ENCODE measurements at regions not wholly inside any gene's neighbourhood (a gene's known extent, or its start where the extent isn't known, plus 50 kb on each side); places are given as distances from the start of the nearest gene placed in this dataset.

DNA sequence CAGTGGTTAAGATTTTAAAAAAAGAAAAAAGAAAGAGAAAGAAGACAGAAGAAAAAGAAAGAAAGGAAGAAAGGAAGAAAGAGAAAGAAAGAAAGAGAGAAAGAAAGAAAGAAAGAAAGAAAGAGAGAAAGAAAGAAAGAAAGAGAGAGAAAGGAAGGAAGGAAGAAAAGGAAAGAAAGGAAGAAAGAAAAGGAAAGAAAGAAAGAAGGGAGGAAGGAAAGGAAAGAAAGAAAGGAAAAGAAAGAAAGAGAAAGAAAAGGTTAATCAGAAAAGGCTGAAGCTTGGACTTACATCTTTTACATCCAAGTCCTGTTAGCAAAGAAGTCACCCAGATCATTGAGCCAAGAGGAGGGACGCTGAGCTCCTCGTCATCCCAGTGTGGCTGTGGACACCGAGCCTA lies 70.0 kb downstream of the IRX2 start:
- Histone ChIP-seq H3K4me3 (ENCODE audit: low read length) (no peak overlapping the region), H3K27me3 (ENCODE audit: control insufficient read depth, insufficient read depth, low read length) (peaks cover 2% of the 10 kb centered on the region), H3K9me3 (replicated peaks; ENCODE audit: control insufficient read depth, low read depth, low read length) (no peaks in the 10 kb centered on the region), H3K27ac (ENCODE audit: low read length) (no peak overlapping the region), H3K36me3 (ENCODE audit: control insufficient read depth, insufficient read depth, low read length) (no peaks in the 10 kb centered on the region), H3K4me1 (ENCODE audit: control insufficient read depth, insufficient read depth, low read length) (no peaks in the 10 kb centered on the region)
- 84% methylated on average over 3 of the region's 3 CpGs for WGBS (ENCODE audit: insufficient coverage)
- DNase-seq: no peak

- Histone ChIP-seq H3K27me3 (ENCODE audit: control insufficient read depth, insufficient read depth, low read length) (peaks cover 2% of the 10 kb centered on the region), H3K9me3 (replicated peaks; ENCODE audit: control insufficient read depth, low read depth, low read length) (no peaks in the 10 kb centered on the region), H3K4me3 (ENCODE audit: low read length) (no peak overlapping the region), H3K4me1 (ENCODE audit: control insufficient read depth, insufficient read depth, low read length) (no peaks in the 10 kb centered on the region), H3K36me3 (ENCODE audit: control insufficient read depth, insufficient read depth, low read length) (no peaks in the 10 kb centered on the region), H3K27ac (ENCODE audit: low read length) (no peak overlapping the region)
- 88% methylated on average over 1 of the region's 2 CpGs for WGBS (ENCODE audit: insufficient coverage)
- DNase-seq: no peak
Observed at GRCh38 chr5:2680979-2681378, 70.5 kb downstream of the IRX2 start.

DNA sequence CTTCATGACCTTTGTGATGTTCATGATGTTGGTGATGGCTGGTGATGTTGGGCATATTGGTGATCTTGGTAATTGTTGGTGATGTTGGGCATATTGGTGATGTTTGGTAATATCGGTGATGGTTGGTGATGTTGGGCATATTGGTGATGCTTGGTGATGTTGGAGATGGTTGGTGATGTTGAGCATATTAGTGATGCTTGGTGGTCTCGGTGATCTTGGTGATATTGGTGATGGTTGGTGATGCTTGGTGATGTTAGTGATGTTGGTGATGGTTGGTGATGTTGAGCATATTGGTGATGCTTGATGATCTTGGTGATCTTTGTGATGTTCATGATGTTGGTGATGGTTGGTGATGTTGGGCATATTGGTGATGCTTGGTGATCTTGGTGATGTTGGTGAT lies 73.8 kb downstream of the IRX2 start:
- H3K27me3 ChIP-seq (ENCODE audit: control insufficient read depth, insufficient read depth, low read length): no peaks in the 10 kb centered on the region
- WGBS (ENCODE audit: insufficient coverage): 92% methylated on average over 2 of the region's 2 CpGs

GRCh38 chr5:2675548-2675947 lies 75.9 kb downstream of the IRX2 start:
- no peaks in the 10 kb centered on the region for H3K9me3 ChIP-seq (replicated peaks; ENCODE audit: control insufficient read depth, low read depth, low read length)
- 78% methylated on average over 7 of the region's 7 CpGs for WGBS (ENCODE audit: insufficient coverage)
- no peak overlapping the region for H3K27ac ChIP-seq (ENCODE audit: low read length)
- no peaks in the 10 kb centered on the region for H3K36me3 ChIP-seq (ENCODE audit: control insufficient read depth, insufficient read depth, low read length)
- H3K27me3 ChIP-seq (ENCODE audit: control insufficient read depth, insufficient read depth, low read length): no peaks in the 10 kb centered on the region
- H3K4me3 ChIP-seq (ENCODE audit: low read length): no peak overlapping the region
- no peaks in the 10 kb centered on the region for H3K4me1 ChIP-seq (ENCODE audit: control insufficient read depth, insufficient read depth, low read length)
- DNase-seq: no peak

More for the DNA sequence above, 73.8 kb downstream of the IRX2 start:
- Histone ChIP-seq H3K4me3 (ENCODE audit: low read length) (no peak overlapping the region), H3K9me3 (replicated peaks; ENCODE audit: control insufficient read depth, low read depth, low read length) (no peaks in the 10 kb centered on the region), H3K4me1 (ENCODE audit: control insufficient read depth, insufficient read depth, low read length) (no peaks in the 10 kb centered on the region), H3K36me3 (ENCODE audit: control insufficient read depth, insufficient read depth, low read length) (no peaks in the 10 kb centered on the region), H3K27ac (ENCODE audit: low read length) (no peak overlapping the region)
- no peak for DNase-seq

GRCh38 chr5:2674456-2674855 lies 77.0 kb downstream of the IRX2 start:
- Histone ChIP-seq H3K4me1 (ENCODE audit: control insufficient read depth, insufficient read depth, low read length) (no peaks in the 10 kb centered on the region), H3K27me3 (ENCODE audit: control insufficient read depth, insufficient read depth, low read length) (no peaks in the 10 kb centered on the region), H3K4me3 (ENCODE audit: low read length) (no peak overlapping the region), H3K36me3 (ENCODE audit: control insufficient read depth, insufficient read depth, low read length) (no peaks in the 10 kb centered on the region), H3K9me3 (replicated peaks; ENCODE audit: control insufficient read depth, low read depth, low read length) (no peaks in the 10 kb centered on the region), H3K27ac (ENCODE audit: low read length) (no peak overlapping the region)
- WGBS (ENCODE audit: insufficient coverage): no CpG with 5 or more reads among the region's 3 CpGs
- DNase-seq: no peak

GRCh38 chr5:2670940-2671339 lies 80.5 kb downstream of the IRX2 start:
- Histone ChIP-seq H3K4me3 (ENCODE audit: low read length) (no peak overlapping the region), H3K27ac (ENCODE audit: low read length) (no peak overlapping the region), H3K4me1 (ENCODE audit: control insufficient read depth, insufficient read depth, low read length) (no peaks in the 10 kb centered on the region), H3K36me3 (ENCODE audit: control insufficient read depth, insufficient read depth, low read length) (no peaks in the 10 kb centered on the region), H3K27me3 (ENCODE audit: control insufficient read depth, insufficient read depth, low read length) (peaks cover 2% of the 10 kb centered on the region), H3K9me3 (replicated peaks; ENCODE audit: control insufficient read depth, low read depth, low read length) (no peaks in the 10 kb centered on the region)
- DNase-seq: no peak
- WGBS (ENCODE audit: insufficient coverage): 69% methylated on average over 6 of the region's 14 CpGs

DNA sequence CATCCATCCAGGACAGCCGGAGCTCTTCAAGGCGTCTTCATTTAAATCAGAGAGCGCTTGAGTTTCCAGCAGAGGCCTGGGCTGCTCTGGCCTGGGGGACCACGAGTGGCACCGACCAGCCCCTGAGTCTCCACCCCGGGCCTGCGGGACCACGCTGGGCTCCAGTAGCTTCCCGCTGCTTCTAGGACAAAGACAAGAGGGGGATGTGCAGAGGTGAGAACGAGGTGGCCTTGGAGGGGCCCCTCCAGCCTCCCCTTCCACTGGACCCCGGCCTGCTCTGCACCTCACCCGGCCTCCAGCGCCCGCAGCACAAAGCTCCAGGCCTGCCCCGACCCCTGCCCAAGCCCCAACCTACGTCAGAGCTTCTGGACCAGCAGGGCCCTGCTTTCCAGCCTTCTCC lies 81.6 kb downstream of the IRX2 start:
- DNase-seq: no peak
- Histone ChIP-seq H3K36me3 (ENCODE audit: control insufficient read depth, insufficient read depth, low read length) (no peaks in the 10 kb centered on the region), H3K4me1 (ENCODE audit: control insufficient read depth, insufficient read depth, low read length) (no peaks in the 10 kb centered on the region), H3K27me3 (ENCODE audit: control insufficient read depth, insufficient read depth, low read length) (peaks cover 2% of the 10 kb centered on the region), H3K9me3 (replicated peaks; ENCODE audit: control insufficient read depth, low read depth, low read length) (no peaks in the 10 kb centered on the region), H3K27ac (ENCODE audit: low read length) (no peak overlapping the region), H3K4me3 (ENCODE audit: low read length) (no peak overlapping the region)
- 82% methylated on average over 10 of the region's 16 CpGs for WGBS (ENCODE audit: insufficient coverage)

DNA sequence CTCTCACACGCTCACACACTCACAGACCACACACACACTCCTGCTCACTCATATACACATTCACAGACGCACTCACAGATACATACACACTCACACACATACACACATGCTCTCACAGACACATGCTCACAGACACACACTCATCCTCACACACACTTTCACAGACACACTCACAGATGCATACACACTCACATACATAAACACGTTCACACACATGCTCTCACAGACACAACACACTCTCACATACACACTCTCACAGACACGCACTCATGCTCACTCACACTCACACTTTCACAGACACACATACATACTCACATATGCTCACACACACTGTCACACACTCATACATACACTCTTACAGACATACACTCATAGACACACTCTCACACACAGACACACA lies 82.2 kb downstream of the IRX2 start:
- DNase-seq: no peak
- Histone ChIP-seq H3K27me3 (ENCODE audit: control insufficient read depth, insufficient read depth, low read length) (peaks cover 2% of the 10 kb centered on the region), H3K4me3 (ENCODE audit: low read length) (no peak overlapping the region), H3K27ac (ENCODE audit: low read length) (no peak overlapping the region), H3K4me1 (ENCODE audit: control insufficient read depth, insufficient read depth, low read length) (no peaks in the 10 kb centered on the region), H3K36me3 (ENCODE audit: control insufficient read depth, insufficient read depth, low read length) (no peaks in the 10 kb centered on the region), H3K9me3 (replicated peaks; ENCODE audit: control insufficient read depth, low read depth, low read length) (no peaks in the 10 kb centered on the region)
- 95% methylated on average over 4 of the region's 4 CpGs for WGBS (ENCODE audit: insufficient coverage)

DNA sequence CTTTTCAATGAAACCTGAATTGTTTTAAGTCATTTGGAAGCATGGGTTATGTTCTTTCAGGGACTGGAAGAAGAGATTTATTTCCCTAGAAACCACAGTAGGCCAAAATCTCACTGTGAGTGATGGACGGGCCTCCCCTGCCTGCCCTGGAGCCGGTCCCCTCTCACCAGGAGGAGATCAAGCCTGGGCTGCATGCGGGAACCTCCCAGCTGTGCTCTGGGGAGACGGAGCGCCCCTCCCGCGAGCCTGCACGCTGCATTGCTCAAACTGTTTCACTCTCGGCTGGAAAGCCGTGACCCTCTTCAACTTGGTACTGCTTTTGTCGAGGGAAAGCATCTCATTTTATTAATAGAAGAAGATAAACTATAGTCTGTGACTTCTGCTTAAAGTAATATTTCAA lies 85.4 kb downstream of the IRX2 start:
- no peak overlapping the region for H3K4me3 ChIP-seq (ENCODE audit: low read length)
- 4% methylated on average over 5 of the region's 11 CpGs for WGBS (ENCODE audit: insufficient coverage)

GRCh38 chr5:2663489-2663888 lies 88.0 kb downstream of the IRX2 start:
- Histone ChIP-seq H3K27me3 (ENCODE audit: control insufficient read depth, insufficient read depth, low read length) (peaks cover 16% of the 10 kb centered on the region), H3K4me1 (ENCODE audit: control insufficient read depth, insufficient read depth, low read length) (no peaks in the 10 kb centered on the region), H3K4me3 (ENCODE audit: low read length) (no peak overlapping the region), H3K36me3 (ENCODE audit: control insufficient read depth, insufficient read depth, low read length) (no peaks in the 10 kb centered on the region), H3K27ac (ENCODE audit: low read length) (no peak overlapping the region), H3K9me3 (replicated peaks; ENCODE audit: control insufficient read depth, low read depth, low read length) (no peaks in the 10 kb centered on the region)
- WGBS (ENCODE audit: insufficient coverage): 48% methylated on average over 3 of the region's 3 CpGs
- no peak for DNase-seq

More for the DNA sequence above, 85.4 kb downstream of the IRX2 start:
- Histone ChIP-seq H3K36me3 (ENCODE audit: control insufficient read depth, insufficient read depth, low read length) (no peaks in the 10 kb centered on the region), H3K9me3 (replicated peaks; ENCODE audit: control insufficient read depth, low read depth, low read length) (no peaks in the 10 kb centered on the region), H3K27ac (ENCODE audit: low read length) (no peak overlapping the region), H3K4me1 (ENCODE audit: control insufficient read depth, insufficient read depth, low read length) (no peaks in the 10 kb centered on the region), H3K27me3 (ENCODE audit: control insufficient read depth, insufficient read depth, low read length) (peaks cover 7% of the 10 kb centered on the region)
- DNase-seq: no peak

- Histone ChIP-seq H3K9me3 (replicated peaks; ENCODE audit: control insufficient read depth, low read depth, low read length) (no peaks in the 10 kb centered on the region), H3K4me3 (ENCODE audit: low read length) (no peak overlapping the region), H3K4me1 (ENCODE audit: control insufficient read depth, insufficient read depth, low read length) (no peaks in the 10 kb centered on the region), H3K36me3 (ENCODE audit: control insufficient read depth, insufficient read depth, low read length) (no peaks in the 10 kb centered on the region), H3K27me3 (ENCODE audit: control insufficient read depth, insufficient read depth, low read length) (peaks cover 30% of the 10 kb centered on the region), H3K27ac (ENCODE audit: low read length) (no peak overlapping the region)
- WGBS (ENCODE audit: insufficient coverage): no CpG with 5 or more reads among the region's 8 CpGs
- DNase-seq: no peak
Observed at GRCh38 chr5:2660315-2660714, 91.2 kb downstream of the IRX2 start.
